Nephron (organoid): ENCODE measurements at regions not wholly inside any gene's neighbourhood (a gene's known extent, or its start where the extent isn't known, plus 50 kb on each side); places are given as distances from the start of the nearest gene placed in this dataset.

ENCODE experiments used
- H3K27ac Mint-ChIP-seq, 3 experiments: 2 replicates each; pipeline ENCODE4 v1.8.0; 2020; ENCODE audit warnings: mixed read lengths in 3 of 3, mild to moderate bottlenecking in 2 of 3, moderate library complexity in 1 of 3
- H3K27me3 Mint-ChIP-seq: 2 replicates; pipeline ENCODE4 v1.8.0; 2021; ENCODE audit warnings: low read depth, mild to moderate bottlenecking, moderate library complexity, mixed read lengths
- H3K36me3 Mint-ChIP-seq: 2 replicates; pipeline ENCODE4 v1.8.0; 2020; ENCODE audit warnings: low read depth, mixed read lengths
- H3K4me1 Mint-ChIP-seq: 2 replicates; pipeline ENCODE4 v1.8.0; 2020; ENCODE audit warnings: mixed read lengths
- H3K4me3 Mint-ChIP-seq, 3 experiments: 2 replicates each; pipeline ENCODE4 v1.8.0; 2020; ENCODE audit warnings: mild to moderate bottlenecking in 3 of 3, mixed read lengths in 3 of 3, moderate library complexity in 2 of 3
- H3K9me3 Mint-ChIP-seq: 2 replicates; pipeline ENCODE4 v1.8.0; 2020; ENCODE audit warnings: mixed read lengths
- TF ChIP-seq, protein P1 (sequence below), 3 experiments: fragments of 200-600 bp; sonication (generic); IDR thresholded peaks; one replicate each; pipeline ENCODE4 v1.5.0; 2021; ENCODE audit warnings: antibody characterized with exemption in 3 of 3; ENCODE audit not compliant: unreplicated experiment in 3 of 3

DNA sequence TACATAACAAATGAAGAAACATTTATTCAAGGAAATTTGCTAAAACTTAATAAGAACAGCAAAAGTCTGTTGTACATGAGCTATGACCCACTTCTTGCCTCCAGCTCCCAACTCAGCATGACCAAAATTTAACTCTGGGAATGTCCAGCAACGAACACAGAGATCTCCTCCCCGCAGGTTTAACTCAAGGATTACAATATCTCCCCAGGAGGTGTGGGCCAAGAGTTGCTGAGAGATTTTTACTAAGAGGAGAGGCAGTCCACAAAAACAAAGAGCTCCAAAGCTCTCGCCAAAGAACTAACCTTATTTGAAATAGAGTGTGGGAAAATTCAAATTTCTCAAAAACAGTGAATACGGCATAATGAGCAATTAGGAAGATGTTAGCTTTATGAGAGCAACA lies 318.5 kb downstream of the GRB14 start:
- peaks cover 6% of the 10 kb centered on the region for H3K9me3 Mint-ChIP-seq
- no peak overlapping the region for H3K4me3 Mint-ChIP-seq
- TF ChIP-seq, protein P1, sequence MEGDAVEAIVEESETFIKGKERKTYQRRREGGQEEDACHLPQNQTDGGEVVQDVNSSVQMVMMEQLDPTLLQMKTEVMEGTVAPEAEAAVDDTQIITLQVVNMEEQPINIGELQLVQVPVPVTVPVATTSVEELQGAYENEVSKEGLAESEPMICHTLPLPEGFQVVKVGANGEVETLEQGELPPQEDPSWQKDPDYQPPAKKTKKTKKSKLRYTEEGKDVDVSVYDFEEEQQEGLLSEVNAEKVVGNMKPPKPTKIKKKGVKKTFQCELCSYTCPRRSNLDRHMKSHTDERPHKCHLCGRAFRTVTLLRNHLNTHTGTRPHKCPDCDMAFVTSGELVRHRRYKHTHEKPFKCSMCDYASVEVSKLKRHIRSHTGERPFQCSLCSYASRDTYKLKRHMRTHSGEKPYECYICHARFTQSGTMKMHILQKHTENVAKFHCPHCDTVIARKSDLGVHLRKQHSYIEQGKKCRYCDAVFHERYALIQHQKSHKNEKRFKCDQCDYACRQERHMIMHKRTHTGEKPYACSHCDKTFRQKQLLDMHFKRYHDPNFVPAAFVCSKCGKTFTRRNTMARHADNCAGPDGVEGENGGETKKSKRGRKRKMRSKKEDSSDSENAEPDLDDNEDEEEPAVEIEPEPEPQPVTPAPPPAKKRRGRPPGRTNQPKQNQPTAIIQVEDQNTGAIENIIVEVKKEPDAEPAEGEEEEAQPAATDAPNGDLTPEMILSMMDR (IDR thresholded peaks at IDR 0.05; ENCODE audit: unreplicated experiment in 3 of 3) = no peak
- H3K36me3 Mint-ChIP-seq = no peaks in the 10 kb centered on the region
- peaks cover 3% of the 10 kb centered on the region for H3K27me3 Mint-ChIP-seq
- no peaks in the 10 kb centered on the region for H3K4me1 Mint-ChIP-seq
- H3K27ac Mint-ChIP-seq = no peak overlapping the region

DNA sequence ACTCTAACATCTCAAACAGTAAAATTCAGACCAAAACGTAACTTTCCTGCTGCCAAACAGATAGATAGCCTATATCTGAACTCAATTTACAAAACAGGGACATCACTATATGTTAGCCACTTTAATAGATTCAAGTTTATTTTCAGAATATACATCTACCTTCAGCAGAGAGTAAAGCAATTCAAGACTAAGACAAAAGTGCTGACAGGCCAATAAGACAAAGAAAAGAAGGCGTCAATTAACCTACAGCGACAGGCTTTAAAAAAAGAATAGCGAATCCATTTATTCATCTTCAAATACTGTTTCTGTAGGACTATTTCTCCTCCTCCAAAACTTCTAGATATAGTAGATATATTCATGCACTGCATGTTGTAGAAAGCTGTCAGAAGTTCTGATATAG lies 333.0 kb downstream of the GRB14 start:
- Mint-ChIP-seq H3K4me1 (no peaks in the 10 kb centered on the region), H3K27me3 (no peaks in the 10 kb centered on the region), H3K4me3 (no peak overlapping the region), H3K27ac (no peak overlapping the region), H3K9me3 (peaks cover 18% of the 10 kb centered on the region), H3K36me3 (no peaks in the 10 kb centered on the region)
- TF ChIP-seq, protein P1 (IDR thresholded peaks at IDR 0.05; ENCODE audit: unreplicated experiment in 3 of 3) = no peak

DNA sequence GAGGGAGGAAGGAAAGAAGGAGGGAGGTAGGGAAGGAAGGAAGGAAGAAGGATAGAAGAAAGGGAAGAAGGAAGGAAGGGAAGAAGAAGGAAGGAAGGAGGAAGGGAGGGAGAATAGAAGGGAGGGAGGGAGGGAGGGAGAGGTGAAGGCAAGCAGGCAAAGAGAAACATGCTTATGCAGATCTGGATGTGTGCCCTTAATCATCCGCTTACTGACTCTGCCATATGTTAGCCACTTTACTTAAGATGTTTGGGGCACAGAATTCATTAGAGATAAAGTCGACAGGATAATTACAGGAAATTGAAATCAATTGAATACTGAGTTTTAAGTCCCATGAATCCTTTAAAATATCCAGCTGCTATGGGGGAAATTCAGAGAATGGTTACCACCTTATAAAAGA lies 334.2 kb downstream of the GRB14 start:
- H3K9me3 Mint-ChIP-seq = peaks cover 18% of the 10 kb centered on the region
- H3K36me3 Mint-ChIP-seq = no peaks in the 10 kb centered on the region
- TF ChIP-seq, protein P1 (IDR thresholded peaks at IDR 0.05; ENCODE audit: unreplicated experiment in 3 of 3) = no peak
- no peak overlapping the region for H3K27ac Mint-ChIP-seq
- H3K4me3 Mint-ChIP-seq = no peak overlapping the region
- H3K4me1 Mint-ChIP-seq = no peaks in the 10 kb centered on the region
- no peaks in the 10 kb centered on the region for H3K27me3 Mint-ChIP-seq

DNA sequence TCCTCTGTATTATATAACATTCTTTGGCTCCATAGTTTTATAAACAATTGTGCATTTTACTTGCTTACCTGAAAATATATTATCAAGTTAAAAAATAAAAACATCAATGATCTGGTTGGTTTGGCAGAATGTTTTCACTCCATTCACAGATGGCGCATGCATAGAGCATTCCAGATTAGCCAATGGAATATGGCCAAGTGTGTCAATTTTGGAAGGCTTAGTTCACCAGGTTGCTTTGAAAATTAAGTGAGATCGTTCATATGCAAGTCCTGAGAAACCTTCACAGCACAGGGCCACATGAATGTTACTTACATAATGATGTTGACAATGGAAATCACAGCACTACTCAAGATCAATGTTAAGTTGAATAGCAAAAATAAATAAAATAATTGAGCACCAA lies 335.7 kb downstream of the GRB14 start:
- peaks cover 8% of the 10 kb centered on the region for H3K9me3 Mint-ChIP-seq
- H3K27ac Mint-ChIP-seq = no peak overlapping the region
- H3K4me1 Mint-ChIP-seq = no peaks in the 10 kb centered on the region
- H3K27me3 Mint-ChIP-seq = no peaks in the 10 kb centered on the region
- H3K36me3 Mint-ChIP-seq = no peaks in the 10 kb centered on the region
- no peak overlapping the region for H3K4me3 Mint-ChIP-seq
- TF ChIP-seq, protein P1 (IDR thresholded peaks at IDR 0.05; ENCODE audit: unreplicated experiment in 3 of 3) = no peak

DNA sequence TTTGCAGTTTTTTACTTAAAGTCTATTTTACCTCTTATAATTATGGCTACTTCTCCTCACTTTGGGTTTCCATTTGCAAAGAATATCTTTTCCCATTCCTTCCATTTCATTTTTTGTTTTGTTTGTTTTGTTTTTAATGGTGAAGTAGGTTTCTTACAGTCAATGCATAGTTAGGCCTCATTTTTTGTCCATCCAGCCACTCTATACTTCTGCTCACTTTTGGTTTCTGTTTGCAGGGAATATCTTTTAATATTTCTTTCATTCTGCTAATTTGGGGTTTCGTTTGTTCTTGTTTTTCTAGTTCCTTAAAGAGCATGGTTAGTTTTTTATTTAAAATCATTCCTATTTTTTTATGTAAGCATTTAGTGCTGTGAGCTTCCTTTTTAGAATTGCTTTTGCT lies 339.4 kb downstream of the GRB14 start:
- Mint-ChIP-seq H3K27ac (no peak overlapping the region), H3K36me3 (no peaks in the 10 kb centered on the region), H3K4me3 (no peak overlapping the region), H3K27me3 (no peaks in the 10 kb centered on the region), H3K4me1 (no peaks in the 10 kb centered on the region), H3K9me3 (no peaks in the 10 kb centered on the region)
- TF ChIP-seq, protein P1 (IDR thresholded peaks at IDR 0.05; ENCODE audit: unreplicated experiment in 3 of 3) = no peak

DNA sequence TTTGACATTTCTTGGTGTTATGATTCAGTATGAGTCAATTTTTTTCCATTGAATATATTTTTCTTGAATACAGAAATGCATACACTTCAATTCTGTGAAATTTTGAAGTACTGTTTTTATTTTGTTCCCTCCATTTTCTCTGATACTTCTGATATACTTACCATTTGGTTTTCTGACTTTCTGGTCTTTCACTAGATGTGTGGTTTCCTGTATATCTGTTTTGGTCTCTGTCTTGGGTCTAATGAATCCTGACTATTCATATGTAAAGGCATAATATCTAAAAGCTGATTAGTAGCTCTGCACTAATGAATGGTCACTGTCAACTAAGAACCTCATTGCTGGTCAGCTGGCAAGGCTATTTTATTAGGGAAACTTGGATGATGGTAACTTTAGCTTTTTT lies 345.6 kb downstream of the GRB14 start:
- TF ChIP-seq, protein P1 (IDR thresholded peaks at IDR 0.05; ENCODE audit: unreplicated experiment in 3 of 3) = no peak
- Mint-ChIP-seq H3K4me1 (no peaks in the 10 kb centered on the region), H3K4me3 (no peak overlapping the region), H3K9me3 (no peaks in the 10 kb centered on the region), H3K27ac (no peak overlapping the region), H3K27me3 (no peaks in the 10 kb centered on the region), H3K36me3 (no peaks in the 10 kb centered on the region)
